Lung (tissue), 11 donors: ENCODE measurements at regions not wholly inside any gene's neighbourhood (a gene's known extent, or its start where the extent isn't known, plus 50 kb on each side); places are given as distances from the start of the nearest gene placed in this dataset.

Experiments used
- ATAC-seq: fragments of 200-7000 bp; cut with Tn5 transposase; one replicate; pipeline ENCODE4 v1.9.1; 2020; ENCODE audit warnings: moderate number of reproducible peaks; ENCODE audit not compliant: insufficient read depth, low FRiP score
- DNase-seq, 3 donors: peaks; one replicate each; pipeline ENCODE4 v3.0.0-alpha.2; 2013 to 2017
- H3K27ac ChIP-seq, 2 donors: one replicate each; pipeline ENCODE4 v1.5.1; 2013; ENCODE audit warnings: mild to moderate bottlenecking in 2 of 2, moderate library complexity in 2 of 2, control low read depth in 1 of 2, inconsistent platforms in 1 of 2, low read depth in 1 of 2, low read length in 1 of 2
- H3K27me3 ChIP-seq, 3 donors: one replicate each; pipeline ENCODE4 v1.5.1; 2013; ENCODE audit warnings: low read length in 2 of 3; ENCODE audit not compliant: control insufficient read depth in 3 of 3, insufficient read depth in 3 of 3
- H3K36me3 ChIP-seq, 4 donors: one replicate each; pipeline ENCODE4 v1.5.1; 2013; ENCODE audit warnings: low read length in 4 of 4, mild to moderate bottlenecking in 1 of 4, moderate library complexity in 1 of 4; ENCODE audit not compliant: control insufficient read depth in 4 of 4, insufficient read depth in 4 of 4
- H3K4me1 ChIP-seq, 5 donors: one replicate each; pipeline ENCODE4 v1.5.1; 2013; ENCODE audit warnings: low read length in 5 of 5, mild to moderate bottlenecking in 2 of 5, moderate library complexity in 1 of 5; ENCODE audit not compliant: control insufficient read depth in 5 of 5, insufficient read depth in 5 of 5
- H3K4me3 ChIP-seq: one replicate; pipeline ENCODE4 v1.5.1; 2013; ENCODE audit warnings: mild to moderate bottlenecking, control low read depth, moderate library complexity
- H3K9ac ChIP-seq, 2 donors: one replicate each; pipeline ENCODE4 v1.5.1; 2013; ENCODE audit warnings: low read length in 2 of 2, control low read depth in 1 of 2; ENCODE audit not compliant: insufficient read depth in 1 of 2
- H3K9me3 ChIP-seq, 4 donors: one replicate each; pipeline ENCODE4 v1.5.1; 2013; ENCODE audit warnings: low read length in 3 of 4, mild to moderate bottlenecking in 1 of 4, moderate library complexity in 1 of 4; ENCODE audit not compliant: control insufficient read depth in 4 of 4, insufficient read depth in 3 of 4
- CTCF ChIP-seq: IDR thresholded peaks from 2 replicates; pipeline ENCODE4 v1.5.1; 2012; ENCODE audit warnings: mild to moderate bottlenecking; ENCODE audit errors: control extremely low read depth, extremely low read depth
- WGBS, 2 donors: extraction: QIAGEN DNeasy Blood & Tissue Kit; methylation state at CpG; one replicate each; pipeline ENCODE4 v1.1.7; 2013; 5-methylcytosine and 5-hydroxymethylcytosine counted together
- donor health status: control.
- donor health status: control.
- donor health status: Bipolar disorder and iron deficiency.
- donor health status: healthy.
- donor health status: DM: yes; HTN: yes; CAD: no.

GRCh38 chr3:25288413-25288812 lies 139.7 kb upstream of the RARB start:
- Histone ChIP-seq H3K4me1 (peaks cover 0 to 12% (median 0%) of the 10 kb centered on the region in 5 donors), H3K9me3 (no peaks in the 10 kb centered on the region), H3K27ac (no peak overlapping the region), H3K4me3 (no peak overlapping the region), H3K36me3 (no peaks in the 10 kb centered on the region), H3K27me3 (no peaks in the 10 kb centered on the region), H3K9ac (no peak overlapping the region)
- no peak for TF ChIP-seq CTCF
- 55 to 65% methylated on average over 1 of the region's 1 CpG for WGBS, 2 donors
- DNase-seq = no peak
- no peak for ATAC-seq

- TF ChIP-seq CTCF = no peak
Observed at GRCh38 chr3:25289156-25289555, 138.9 kb upstream of the RARB start.

GRCh38 chr3:25289663-25290062 lies 138.4 kb upstream of the RARB start:
- Histone ChIP-seq H3K9ac (no peak overlapping the region), H3K27ac (no peak overlapping the region), H3K36me3 (no peaks in the 10 kb centered on the region), H3K4me3 (no peak overlapping the region), H3K9me3 (peaks cover 0 to 2% (median 0%) of the 10 kb centered on the region in 4 donors), H3K4me1 (peaks cover 0 to 12% (median 0%) of the 10 kb centered on the region in 5 donors), H3K27me3 (no peaks in the 10 kb centered on the region)
- no peak for TF ChIP-seq CTCF
- 91 to 98% methylated on average over 2 of the region's 2 CpGs for WGBS, 2 donors
- DNase-seq (no peak), ATAC-seq (no peak)

More at GRCh38 chr3:25289156-25289555, 138.9 kb upstream of the RARB start:
- no peak overlapping the region for H3K9ac ChIP-seq
- 84 to 88% methylated on average over 1 of the region's 1 CpG for WGBS, 2 donors
- no peaks in the 10 kb centered on the region for H3K27me3 ChIP-seq
- ATAC-seq = no peak
- no peaks in the 10 kb centered on the region for H3K9me3 ChIP-seq
- no peaks in the 10 kb centered on the region for H3K36me3 ChIP-seq
- peaks cover 0 to 12% (median 0%) of the 10 kb centered on the region in 5 donors for H3K4me1 ChIP-seq
- no peak overlapping the region for H3K27ac ChIP-seq
- no peak overlapping the region for H3K4me3 ChIP-seq
- no peak for DNase-seq

- H3K27ac ChIP-seq = no peak overlapping the region
- no peak for TF ChIP-seq CTCF
- no peaks in the 10 kb centered on the region for H3K27me3 ChIP-seq
- no peak overlapping the region for H3K9ac ChIP-seq
- no peaks in the 10 kb centered on the region for H3K36me3 ChIP-seq
- no peak overlapping the region for H3K4me3 ChIP-seq
- peaks cover 0 to 12% (median 0%) of the 10 kb centered on the region in 5 donors for H3K4me1 ChIP-seq
- no peak for ATAC-seq
- DNase-seq = peak in 2 of 3 donors; percentile 25 to 35
- WGBS, 2 donors = 24 to 39% methylated on average over 2 of the region's 2 CpGs
- peaks cover 0 to 2% (median 0%) of the 10 kb centered on the region in 4 donors for H3K9me3 ChIP-seq
Observed at GRCh38 chr3:25291481-25291905, 136.6 kb upstream of the RARB start.
